G401 (cell line): ENCODE measurements at regions not wholly inside any gene's neighbourhood (a gene's known extent, or its start where the extent isn't known, plus 50 kb on each side); places are given as distances from the start of the nearest gene placed in this dataset.

ENCODE experiments used
- DNase-seq: peaks from one replicate; pipeline ENCODE4 v3.0.0-alpha.2; 2015; ENCODE audit warnings: low spot score
- in situ Hi-C: cut with HindIII; loops from 2 replicates; pipeline ENCODE4 v1.10.0; 2016; ENCODE audit warnings: low sequenced_read_pairs, mixed read lengths

- DNase-seq = peak; percentile 5
- in situ Hi-C loops = no loop called here
These were observed 506.8 kb upstream of the CAMK1G start for GRCh38 chr1:209076688-209077087.

DNA sequence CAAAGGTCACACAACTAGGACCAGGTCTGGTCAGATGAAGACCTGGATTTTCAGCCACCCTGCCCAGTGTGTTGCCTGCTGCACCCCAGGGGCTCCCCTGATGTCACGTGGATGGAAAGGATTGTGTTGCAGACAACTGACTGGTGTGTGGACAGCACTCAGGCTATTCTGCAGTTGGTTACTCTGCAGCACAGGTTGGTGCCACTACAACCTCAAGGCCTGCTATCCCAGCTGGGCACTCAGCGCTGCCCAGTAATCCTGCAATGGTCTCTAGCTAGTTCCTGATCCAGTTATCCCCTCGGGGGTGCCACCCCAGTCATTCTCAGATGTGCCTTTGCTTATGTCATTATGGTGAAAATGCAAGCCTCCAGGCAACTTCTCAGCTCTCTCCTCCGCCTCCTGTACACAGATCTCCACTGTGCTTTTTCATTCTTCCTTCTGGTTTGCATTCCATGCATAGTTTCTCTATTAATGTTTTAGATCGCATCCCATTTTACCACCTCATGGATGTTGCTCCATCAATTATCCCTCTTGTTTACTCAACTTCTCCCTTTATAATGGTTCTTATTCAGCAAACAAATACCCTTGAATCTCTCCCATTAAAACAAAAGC is 503.2 kb upstream of the CAMK1G start:
- DNase-seq = no peak

GRCh38 chr1:209086486-209087192 is 496.9 kb upstream of the CAMK1G start:
- in situ Hi-C loops = no loop called here
- DNase-seq = no peak

More for the DNA sequence above, 503.2 kb upstream of the CAMK1G start:
- in situ Hi-C loops = no loop called here

GRCh38 chr1:209094384-209094783 is 489.1 kb upstream of the CAMK1G start:
- in situ Hi-C loops = no loop called here

DNA sequence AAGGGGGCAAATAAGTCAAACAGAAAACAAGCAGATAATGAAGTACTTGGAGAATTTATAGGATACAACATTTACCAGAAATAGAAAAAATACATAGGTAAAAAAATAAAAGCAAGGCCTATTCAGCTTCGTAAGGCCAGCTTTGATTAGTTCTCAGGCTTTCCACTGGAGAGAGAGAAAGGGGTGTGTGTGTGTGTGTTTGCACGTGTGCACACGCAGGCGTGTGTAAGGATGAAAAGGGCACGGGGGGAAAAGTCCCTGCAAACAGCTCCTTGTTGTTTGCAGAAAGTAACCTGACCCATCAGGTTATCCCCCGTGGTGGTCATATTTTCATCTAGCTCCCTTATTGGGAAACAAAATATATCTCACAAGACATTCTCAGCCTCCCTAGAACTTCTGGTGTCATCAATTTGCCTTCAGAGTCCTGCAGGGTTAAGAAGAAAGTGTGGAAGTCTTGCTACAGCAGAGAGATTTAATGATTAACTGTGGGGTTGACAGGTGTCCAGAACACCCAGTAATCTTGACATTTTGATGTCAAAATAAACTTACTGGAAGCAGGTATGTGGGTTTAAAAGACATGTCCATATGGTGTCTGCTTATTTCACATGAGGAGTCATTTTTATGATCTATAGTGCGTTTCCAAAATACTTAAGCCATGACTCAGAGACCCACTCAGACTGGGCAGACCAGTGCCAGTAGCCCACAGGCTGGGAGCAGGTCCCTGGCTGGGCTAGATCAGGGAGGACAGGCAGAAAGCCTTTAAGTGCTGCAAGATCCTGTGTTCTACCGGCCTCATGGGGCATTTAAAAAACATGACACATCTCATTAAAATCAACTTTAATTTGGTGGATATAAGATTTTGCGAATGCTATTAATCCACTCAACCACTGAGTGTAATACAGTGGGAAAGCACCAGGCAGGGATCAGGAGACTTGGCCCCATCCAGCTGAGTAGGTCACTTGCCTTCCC is 487.6 kb upstream of the CAMK1G start:
- in situ Hi-C loops = no loop called here
- DNase-seq = no peak

More at GRCh38 chr1:209094384-209094783, 489.1 kb upstream of the CAMK1G start:
- no peak for DNase-seq

DNA sequence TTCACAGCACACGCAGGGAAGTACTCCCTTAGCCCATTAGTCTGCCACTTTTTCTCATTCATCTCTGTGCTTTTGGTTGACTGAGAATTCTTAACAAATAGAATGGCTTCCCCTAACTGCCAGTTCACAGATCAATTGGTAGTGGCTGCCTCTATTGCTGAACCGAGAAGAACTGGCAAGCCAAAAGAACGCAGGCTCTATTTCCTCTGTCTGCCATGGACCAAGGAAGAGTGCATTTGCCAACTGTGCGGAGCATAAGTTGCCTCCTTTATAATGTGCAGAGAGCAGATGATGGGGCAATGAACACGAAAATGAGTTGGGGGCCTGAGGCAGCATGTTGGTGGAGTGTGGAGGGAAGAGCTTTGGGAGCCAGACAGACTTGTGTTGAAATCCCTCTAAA is 483.1 kb upstream of the CAMK1G start:
- DNase-seq = no peak
- in situ Hi-C loops = no loop called here

GRCh38 chr1:209101106-209101505 is 482.4 kb upstream of the CAMK1G start:
- in situ Hi-C loops = no loop called here
- DNase-seq = no peak

- DNase-seq = no peak
- in situ Hi-C loops = no loop called here
These were observed 481.4 kb upstream of the CAMK1G start for GRCh38 chr1:209102120-209102519.

- in situ Hi-C loops = no loop called here
- DNase-seq = no peak
These were observed 481.0 kb upstream of the CAMK1G start for GRCh38 chr1:209102531-209102930.

DNA sequence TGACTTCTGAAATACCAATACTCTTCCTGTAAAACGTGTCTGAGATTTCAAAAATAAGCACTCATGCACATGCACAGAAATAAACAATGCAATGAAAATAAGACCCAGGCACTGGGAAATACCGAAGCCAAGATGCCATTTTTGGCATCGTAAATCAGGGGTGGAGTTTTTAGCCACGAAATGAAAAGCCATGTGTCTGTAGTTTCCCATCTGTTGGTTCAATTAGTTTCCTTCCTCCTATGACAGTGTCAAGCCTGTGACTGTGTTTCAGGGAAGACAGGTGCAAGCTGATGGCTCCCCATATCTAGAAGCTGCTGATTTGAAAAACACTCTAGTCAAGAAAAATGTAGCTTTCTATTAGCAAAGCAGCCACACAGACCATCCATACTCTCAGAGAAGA is 480.4 kb upstream of the CAMK1G start:
- peak; percentile 81 for DNase-seq
- in situ Hi-C loops = no loop called here

DNA sequence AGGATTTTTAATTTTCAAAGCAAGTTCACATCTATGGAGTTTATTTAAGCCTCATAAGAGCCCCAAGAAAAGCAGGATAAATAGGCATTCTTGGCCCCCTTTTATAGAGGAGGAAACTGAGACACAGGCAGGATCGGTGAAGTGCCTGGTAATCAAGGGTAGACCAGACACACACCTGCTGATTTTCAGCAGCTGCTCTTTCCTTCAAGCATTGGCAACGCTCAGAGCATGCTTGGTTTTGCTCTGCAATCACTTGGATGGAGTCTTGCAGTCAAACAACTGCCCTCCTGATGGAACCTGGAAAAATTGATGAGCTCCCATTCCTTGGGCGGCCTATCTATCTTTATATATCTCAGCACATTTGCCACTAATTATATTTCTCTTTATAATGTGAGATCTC is 478.9 kb upstream of the CAMK1G start:
- peak; percentile 27 for DNase-seq
- in situ Hi-C loops = no loop called here

- no peak for DNase-seq
- in situ Hi-C loops = no loop called here
These were observed 477.8 kb upstream of the CAMK1G start for GRCh38 chr1:209105701-209106100.

GRCh38 chr1:209106237-209106741 is 477.2 kb upstream of the CAMK1G start:
- peak; percentile 94 for DNase-seq

GRCh38 chr1:209106861-209107260 is 476.7 kb upstream of the CAMK1G start:
- DNase-seq = peak; percentile 77
- in situ Hi-C loops = no loop called here

More at GRCh38 chr1:209106237-209106741, 477.2 kb upstream of the CAMK1G start:
- in situ Hi-C loops = no loop called here

GRCh38 chr1:209107535-209107934 is 476.0 kb upstream of the CAMK1G start:
- peak; percentile 6 for DNase-seq
- in situ Hi-C loops = no loop called here

DNA sequence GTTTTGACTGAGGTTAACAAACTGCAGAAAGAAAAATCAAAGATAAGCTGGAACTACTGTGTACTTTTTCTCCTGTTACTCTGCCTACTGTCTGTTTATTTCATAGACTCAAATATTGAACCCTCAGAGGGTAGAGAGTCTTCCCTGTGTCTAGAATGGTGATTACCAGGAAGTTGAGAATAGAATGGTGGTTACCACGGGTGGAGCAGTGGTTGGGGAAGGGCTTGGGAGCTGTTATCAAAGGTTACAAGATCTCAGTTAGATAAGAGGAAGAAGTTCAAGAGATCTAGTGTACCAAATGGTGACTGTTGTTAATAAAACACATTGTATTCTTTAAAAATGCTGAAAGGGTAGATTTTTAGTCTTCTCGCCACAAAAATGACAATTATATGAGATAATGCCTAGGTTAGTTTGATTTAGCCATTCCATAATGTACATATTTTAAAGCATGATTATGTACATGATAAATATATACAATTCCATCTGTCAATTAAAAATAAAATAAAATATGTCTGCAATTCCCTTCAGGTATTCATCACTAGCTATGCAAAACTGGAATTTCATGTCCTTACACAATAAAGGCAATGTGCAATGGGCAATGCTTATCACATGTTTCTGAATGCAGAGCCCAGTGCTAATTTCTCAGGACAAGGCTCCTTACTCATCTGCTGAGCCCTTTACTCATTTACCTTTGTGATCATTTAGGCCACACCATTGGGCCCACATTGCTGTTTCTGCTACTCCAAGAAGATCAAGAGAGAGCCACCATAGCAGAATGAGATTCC is 474.3 kb upstream of the CAMK1G start:
- DNase-seq = no peak
- in situ Hi-C loops = no loop called here

DNA sequence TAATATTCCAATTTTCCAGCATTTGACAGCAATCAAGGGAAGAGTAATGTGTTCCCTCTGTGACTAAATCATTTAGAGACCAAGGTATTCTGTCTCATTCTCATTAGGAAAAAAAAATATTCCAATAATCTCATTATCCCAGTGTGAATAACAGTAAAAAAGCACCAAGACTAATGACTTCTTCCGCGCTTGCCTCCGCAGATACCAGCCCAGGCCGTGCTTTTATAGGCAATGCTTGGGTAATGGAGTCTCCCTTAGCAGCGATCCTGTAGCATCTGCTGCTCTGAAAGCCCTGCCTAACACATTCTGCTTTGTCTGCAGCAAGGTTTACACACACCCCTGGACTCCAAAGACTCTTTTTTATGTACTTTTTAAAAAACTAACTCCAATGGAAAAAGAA is 470.0 kb upstream of the CAMK1G start:
- no peak for DNase-seq
- in situ Hi-C loops = no loop called here

GRCh38 chr1:209116705-209117104 is 466.8 kb upstream of the CAMK1G start:
- no peak for DNase-seq
- in situ Hi-C loops = no loop called here

GRCh38 chr1:209123601-209124000 is 459.9 kb upstream of the CAMK1G start:
- DNase-seq = peak; percentile 72
- in situ Hi-C loops = no loop called here
